RWPE2 (cell line): ENCODE measurements at regions not wholly inside any gene's neighbourhood (a gene's known extent, or its start where the extent isn't known, plus 50 kb on each side); places are given as distances from the start of the nearest gene placed in this dataset.

Source experiments
- ATAC-seq: fragments of 200-7000 bp; cut with Tn5 transposase; 3 replicates; pipeline ENCODE4 v1.9.1; 2021; ENCODE audit warnings: low read depth
- DNase-seq: peaks from one replicate; pipeline ENCODE4 v3.0.0-alpha.2; 2020; ENCODE audit warnings: low spot score
- H3K27ac ChIP-seq: fragments of 450-650 bp; 2 replicates; pipeline ENCODE4 v1.5.1; 2017; ENCODE audit warnings: mild to moderate bottlenecking; ENCODE audit not compliant: poor library complexity, severe bottlenecking
- H3K27me3 ChIP-seq: fragments of 250-450 bp; sonication (Bioruptor Pico); 2 replicates; pipeline ENCODE4 v1.5.1; 2021; ENCODE audit warnings: mild to moderate bottlenecking, moderate library complexity; ENCODE audit not compliant: insufficient read depth, poor library complexity, severe bottlenecking
- H3K36me3 ChIP-seq: fragments of 250-450 bp; sonication (Bioruptor Pico); 2 replicates; pipeline ENCODE4 v1.5.1; 2020; ENCODE audit warnings: low read depth, mild to moderate bottlenecking, moderate library complexity
- H3K4me1 ChIP-seq: fragments of 250-450 bp; sonication (Bioruptor Pico); 2 replicates; pipeline ENCODE4 v1.5.1; 2021; ENCODE audit warnings: mild to moderate bottlenecking, moderate library complexity; ENCODE audit not compliant: insufficient read depth, poor library complexity, severe bottlenecking
- H3K4me3 ChIP-seq: fragments of 250-450 bp; sonication (Bioruptor Pico); 2 replicates; pipeline ENCODE4 v1.5.1; 2021; ENCODE audit warnings: mild to moderate bottlenecking, moderate library complexity; ENCODE audit not compliant: severe bottlenecking
- H3K9me3 ChIP-seq: fragments of 250-450 bp; sonication (Bioruptor Pico); 2 replicates; pipeline ENCODE4 v1.5.1; 2021; ENCODE audit warnings: mild to moderate bottlenecking, moderate library complexity; ENCODE audit not compliant: severe bottlenecking
- TF ChIP-seq, protein P1 (sequence below): fragments of 450-650 bp; IDR thresholded peaks from one replicate; pipeline ENCODE4 v1.5.1; 2017; ENCODE audit warnings: mild to moderate bottlenecking, moderate library complexity; ENCODE audit not compliant: poor library complexity, severe bottlenecking

DNA sequence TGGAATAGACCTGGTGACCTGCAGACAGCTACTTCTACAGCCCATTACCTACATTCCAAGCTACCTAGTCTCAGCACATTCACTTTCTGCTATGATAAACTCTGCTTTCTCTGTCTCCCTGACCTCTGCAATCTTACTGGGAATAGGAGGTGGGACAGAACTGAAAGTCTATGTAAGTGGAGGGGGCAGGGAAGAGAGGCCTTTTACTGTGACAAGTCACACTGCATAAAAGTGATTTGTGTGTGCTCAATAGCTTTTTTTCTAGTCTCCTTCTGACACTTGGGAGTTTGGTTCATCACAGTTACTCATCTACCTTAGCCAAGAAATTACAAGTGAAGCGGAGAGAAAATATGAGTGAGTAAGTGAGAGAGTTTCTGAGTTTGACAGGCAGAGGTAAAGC, 322.4 kb downstream of the OLFM4 start:
- H3K36me3 ChIP-seq = no peaks in the 10 kb centered on the region
- H3K27me3 ChIP-seq = no peaks in the 10 kb centered on the region
- H3K4me1 ChIP-seq = no peaks in the 10 kb centered on the region
- ATAC-seq = no peak
- TF ChIP-seq, protein P1, sequence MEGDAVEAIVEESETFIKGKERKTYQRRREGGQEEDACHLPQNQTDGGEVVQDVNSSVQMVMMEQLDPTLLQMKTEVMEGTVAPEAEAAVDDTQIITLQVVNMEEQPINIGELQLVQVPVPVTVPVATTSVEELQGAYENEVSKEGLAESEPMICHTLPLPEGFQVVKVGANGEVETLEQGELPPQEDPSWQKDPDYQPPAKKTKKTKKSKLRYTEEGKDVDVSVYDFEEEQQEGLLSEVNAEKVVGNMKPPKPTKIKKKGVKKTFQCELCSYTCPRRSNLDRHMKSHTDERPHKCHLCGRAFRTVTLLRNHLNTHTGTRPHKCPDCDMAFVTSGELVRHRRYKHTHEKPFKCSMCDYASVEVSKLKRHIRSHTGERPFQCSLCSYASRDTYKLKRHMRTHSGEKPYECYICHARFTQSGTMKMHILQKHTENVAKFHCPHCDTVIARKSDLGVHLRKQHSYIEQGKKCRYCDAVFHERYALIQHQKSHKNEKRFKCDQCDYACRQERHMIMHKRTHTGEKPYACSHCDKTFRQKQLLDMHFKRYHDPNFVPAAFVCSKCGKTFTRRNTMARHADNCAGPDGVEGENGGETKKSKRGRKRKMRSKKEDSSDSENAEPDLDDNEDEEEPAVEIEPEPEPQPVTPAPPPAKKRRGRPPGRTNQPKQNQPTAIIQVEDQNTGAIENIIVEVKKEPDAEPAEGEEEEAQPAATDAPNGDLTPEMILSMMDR = no peak
- H3K27ac ChIP-seq = no peak overlapping the region
- no peak overlapping the region for H3K4me3 ChIP-seq
- DNase-seq = no peak
- H3K9me3 ChIP-seq = no peaks in the 10 kb centered on the region

DNA sequence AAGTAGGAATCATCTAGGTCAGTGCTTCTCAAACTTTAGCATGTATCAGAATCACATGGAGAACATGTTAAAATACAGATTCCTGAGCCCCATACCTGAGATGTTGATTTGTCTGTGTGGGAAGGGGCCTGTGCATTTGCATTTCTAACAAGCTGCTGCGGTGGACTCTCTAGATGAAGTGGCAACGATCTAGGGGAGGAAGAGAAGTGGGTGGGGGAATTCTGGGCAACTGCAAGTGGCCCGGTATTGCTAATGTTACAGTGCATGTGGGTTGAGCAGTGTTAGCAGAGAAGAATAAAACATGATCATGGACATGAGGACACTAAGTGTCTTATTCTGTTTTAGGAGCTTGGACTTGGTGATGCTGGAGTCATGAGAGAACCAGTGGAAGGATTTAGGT, 329.0 kb downstream of the OLFM4 start:
- no peak for DNase-seq
- Histone ChIP-seq H3K4me3 (no peak overlapping the region), H3K4me1 (no peaks in the 10 kb centered on the region), H3K27ac (no peak overlapping the region), H3K9me3 (no peaks in the 10 kb centered on the region), H3K27me3 (no peaks in the 10 kb centered on the region), H3K36me3 (no peaks in the 10 kb centered on the region)
- ATAC-seq = no peak
- TF ChIP-seq, protein P1 = no peak

DNA sequence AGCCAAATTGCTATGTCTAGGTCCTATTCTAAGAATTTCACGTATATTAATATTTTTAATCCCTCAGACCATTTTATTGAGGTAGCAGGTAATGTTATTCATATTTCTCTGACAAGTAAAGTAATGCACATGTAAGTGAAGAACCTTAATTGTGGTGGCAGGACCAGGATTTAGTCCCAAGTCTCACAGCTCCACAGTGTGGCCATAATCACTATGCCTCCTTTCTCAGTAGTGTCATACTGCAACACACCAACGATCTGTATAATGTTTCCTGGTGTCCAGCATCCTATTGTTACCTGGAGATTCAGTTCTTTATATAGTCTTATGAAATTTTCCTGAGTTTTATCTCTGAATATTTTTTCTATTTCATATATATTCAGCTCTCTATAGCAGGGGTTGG, 340.3 kb downstream of the OLFM4 start:
- Histone ChIP-seq H3K27ac (no peak overlapping the region), H3K9me3 (no peaks in the 10 kb centered on the region), H3K4me1 (no peaks in the 10 kb centered on the region), H3K36me3 (no peaks in the 10 kb centered on the region), H3K27me3 (no peaks in the 10 kb centered on the region), H3K4me3 (no peak overlapping the region)
- no peak for ATAC-seq
- no peak for DNase-seq
- TF ChIP-seq, protein P1 = no peak

DNA sequence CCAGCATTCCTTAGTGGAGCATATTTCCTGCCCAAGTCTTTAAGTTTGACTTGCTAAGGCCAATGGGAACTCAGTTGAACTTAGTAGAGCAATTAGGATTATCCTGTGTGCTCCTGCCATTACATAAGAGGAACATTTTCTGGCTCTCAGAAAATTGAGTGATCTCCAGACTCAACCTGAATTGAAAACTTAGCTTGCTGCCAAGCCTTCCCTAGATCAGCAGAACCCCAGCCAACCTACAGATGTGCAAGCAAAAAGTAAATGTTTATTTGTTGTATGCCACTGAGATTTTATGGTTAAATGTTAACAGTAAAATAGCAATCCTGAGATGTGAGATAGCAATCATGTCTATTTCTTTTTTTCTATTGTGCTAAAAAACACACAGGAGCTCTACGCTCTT, 350.9 kb downstream of the OLFM4 start:
- Histone ChIP-seq H3K4me3 (no peak overlapping the region), H3K27me3 (no peaks in the 10 kb centered on the region), H3K36me3 (no peaks in the 10 kb centered on the region), H3K27ac (no peak overlapping the region), H3K4me1 (no peaks in the 10 kb centered on the region), H3K9me3 (no peaks in the 10 kb centered on the region)
- ATAC-seq = no peak
- TF ChIP-seq, protein P1 = no peak
- no peak for DNase-seq

DNA sequence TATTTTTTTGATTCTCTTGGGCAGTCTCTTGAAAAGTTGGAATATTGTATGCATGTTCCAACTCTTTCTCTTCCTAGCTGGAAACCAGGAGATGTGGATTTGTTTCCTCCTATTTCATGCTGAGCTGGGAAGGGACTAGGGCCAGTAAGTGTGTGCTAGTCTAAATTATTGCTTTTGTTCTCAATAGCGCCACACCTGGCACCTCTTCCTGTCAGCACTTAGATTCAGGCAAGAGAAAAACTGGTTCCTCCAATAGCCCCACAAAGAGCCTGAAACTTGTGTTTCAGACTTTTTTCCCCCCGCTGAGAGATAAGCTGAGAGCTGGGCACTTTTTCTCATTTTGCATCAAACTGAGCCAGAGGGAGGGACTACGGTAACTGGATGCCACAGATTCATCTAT, 353.4 kb downstream of the OLFM4 start:
- TF ChIP-seq, protein P1 = no peak
- no peak for ATAC-seq

More for the DNA sequence above, 353.4 kb downstream of the OLFM4 start:
- no peaks in the 10 kb centered on the region for H3K4me1 ChIP-seq
- no peaks in the 10 kb centered on the region for H3K27me3 ChIP-seq
- H3K36me3 ChIP-seq = no peaks in the 10 kb centered on the region
- no peak overlapping the region for H3K4me3 ChIP-seq
- H3K9me3 ChIP-seq = no peaks in the 10 kb centered on the region
- no peak overlapping the region for H3K27ac ChIP-seq
- no peak for DNase-seq
